ENCODE measurements at regions not wholly inside any gene's neighbourhood (a gene's known extent, or its start where the extent isn't known, plus 50 kb on each side); places are given as distances from the start of the nearest gene placed in this dataset.

GRCh38 chr5:21221616-21222015 is 1233.6 kb upstream of the CDH18 start:
- H3K79me2 ChIP-seq (ENCODE audit: insufficient read depth, low read length) = no peaks in the 10 kb centered on the region
- H3K27ac ChIP-seq (ENCODE audit: low read length) = no peak overlapping the region
- no peak overlapping the region for H3K4me3 ChIP-seq (ENCODE audit: low read depth in 1 of 2, low read length in 2 of 2)
- H2AFZ ChIP-seq (ENCODE audit: low read depth, low read length) = no peak overlapping the region
- no peak overlapping the region for H3K9ac ChIP-seq (ENCODE audit: low read depth, low read length)
- H3K36me3 ChIP-seq (ENCODE audit: insufficient read depth, low read length) = no peaks in the 10 kb centered on the region
- TF ChIP-seq EZH2 (IDR thresholded peaks at IDR 0.05; ENCODE audit: borderline replicate concordance, low read depth, low read length, severe bottlenecking) = no peak
- no peak for TF ChIP-seq CTCF (IDR thresholded peaks at IDR 0.05; ENCODE audit: borderline replicate concordance, extremely low read depth, low read length, poor library complexity, severe bottlenecking)
- no peak for DNase-seq
- H3K27me3 ChIP-seq (ENCODE audit: insufficient read depth, low read length, poor library complexity) = no peaks in the 10 kb centered on the region
- no peaks in the 10 kb centered on the region for H4K20me1 ChIP-seq (ENCODE audit: insufficient read depth, low read length)
- ATAC-seq (ENCODE audit: insufficient read depth, low read depth) = no peak
- no peaks in the 10 kb centered on the region for H3K4me1 ChIP-seq (ENCODE audit: insufficient read depth, low read length)
- H3K9me3 ChIP-seq (ENCODE audit: insufficient read depth, low read length, severe bottlenecking) = no peaks in the 10 kb centered on the region
- H3K4me2 ChIP-seq (ENCODE audit: insufficient read depth, low read length) = no peak overlapping the region

- H3K36me3 ChIP-seq (ENCODE audit: insufficient read depth, low read length) = no peaks in the 10 kb centered on the region
- no peak overlapping the region for H3K4me2 ChIP-seq (ENCODE audit: insufficient read depth, low read length)
- no peaks in the 10 kb centered on the region for H3K79me2 ChIP-seq (ENCODE audit: insufficient read depth, low read length)
- no peak overlapping the region for H2AFZ ChIP-seq (ENCODE audit: low read depth, low read length)
- DNase-seq (no peak), ATAC-seq (ENCODE audit: insufficient read depth, low read depth) (no peak)
- H3K27me3 ChIP-seq (ENCODE audit: insufficient read depth, low read length, poor library complexity) = no peaks in the 10 kb centered on the region
- no peaks in the 10 kb centered on the region for H3K4me1 ChIP-seq (ENCODE audit: insufficient read depth, low read length)
- H3K9ac ChIP-seq (ENCODE audit: low read depth, low read length) = no peak overlapping the region
- H3K4me3 ChIP-seq (ENCODE audit: low read depth in 1 of 2, low read length in 2 of 2) = no peak overlapping the region
- H3K27ac ChIP-seq (ENCODE audit: low read length) = no peak overlapping the region
- TF ChIP-seq CTCF (IDR thresholded peaks at IDR 0.05; ENCODE audit: borderline replicate concordance, extremely low read depth, low read length, poor library complexity, severe bottlenecking) (no peak), EZH2 (IDR thresholded peaks at IDR 0.05; ENCODE audit: borderline replicate concordance, low read depth, low read length, severe bottlenecking) (no peak)
- no peaks in the 10 kb centered on the region for H3K9me3 ChIP-seq (ENCODE audit: insufficient read depth, low read length, severe bottlenecking)
- H4K20me1 ChIP-seq (ENCODE audit: insufficient read depth, low read length) = no peaks in the 10 kb centered on the region
These were observed 1232.0 kb upstream of the CDH18 start for GRCh38 chr5:21219966-21220365.

- no peak overlapping the region for H3K4me3 ChIP-seq (ENCODE audit: low read depth in 1 of 2, low read length in 2 of 2)
- H3K4me1 ChIP-seq (ENCODE audit: insufficient read depth, low read length) = no peaks in the 10 kb centered on the region
- H3K27me3 ChIP-seq (ENCODE audit: insufficient read depth, low read length, poor library complexity) = no peaks in the 10 kb centered on the region
- H3K79me2 ChIP-seq (ENCODE audit: insufficient read depth, low read length) = no peaks in the 10 kb centered on the region
- H3K27ac ChIP-seq (ENCODE audit: low read length) = no peak overlapping the region
- no peak overlapping the region for H2AFZ ChIP-seq (ENCODE audit: low read depth, low read length)
- H3K9ac ChIP-seq (ENCODE audit: low read depth, low read length) = no peak overlapping the region
- H3K4me2 ChIP-seq (ENCODE audit: insufficient read depth, low read length) = no peak overlapping the region
- ATAC-seq (ENCODE audit: insufficient read depth, low read depth) (no peak), DNase-seq (no peak)
- no peaks in the 10 kb centered on the region for H3K9me3 ChIP-seq (ENCODE audit: insufficient read depth, low read length, severe bottlenecking)
- no peaks in the 10 kb centered on the region for H4K20me1 ChIP-seq (ENCODE audit: insufficient read depth, low read length)
- no peaks in the 10 kb centered on the region for H3K36me3 ChIP-seq (ENCODE audit: insufficient read depth, low read length)
- no peak for TF ChIP-seq EZH2 (IDR thresholded peaks at IDR 0.05; ENCODE audit: borderline replicate concordance, low read depth, low read length, severe bottlenecking)
- no peak for TF ChIP-seq CTCF (IDR thresholded peaks at IDR 0.05; ENCODE audit: borderline replicate concordance, extremely low read depth, low read length, poor library complexity, severe bottlenecking)
These were observed 1231.3 kb upstream of the CDH18 start for GRCh38 chr5:21219251-21219650.

GRCh38 chr5:21212026-21212425 is 1224.0 kb upstream of the CDH18 start:
- no peaks in the 10 kb centered on the region for H3K27me3 ChIP-seq (ENCODE audit: insufficient read depth, low read length, poor library complexity)
- H4K20me1 ChIP-seq (ENCODE audit: insufficient read depth, low read length) = no peaks in the 10 kb centered on the region
- no peaks in the 10 kb centered on the region for H3K79me2 ChIP-seq (ENCODE audit: insufficient read depth, low read length)
- ATAC-seq (ENCODE audit: insufficient read depth, low read depth) = no peak
- H3K4me1 ChIP-seq (ENCODE audit: insufficient read depth, low read length) = no peaks in the 10 kb centered on the region
- H3K36me3 ChIP-seq (ENCODE audit: insufficient read depth, low read length) = no peaks in the 10 kb centered on the region
- no peak overlapping the region for H3K9ac ChIP-seq (ENCODE audit: low read depth, low read length)
- no peak overlapping the region for H3K4me2 ChIP-seq (ENCODE audit: insufficient read depth, low read length)
- no peak overlapping the region for H3K27ac ChIP-seq (ENCODE audit: low read length)
- H2AFZ ChIP-seq (ENCODE audit: low read depth, low read length) = no peak overlapping the region
- no peak overlapping the region for H3K4me3 ChIP-seq (ENCODE audit: low read depth in 1 of 2, low read length in 2 of 2)
- DNase-seq = no peak
- no peaks in the 10 kb centered on the region for H3K9me3 ChIP-seq (ENCODE audit: insufficient read depth, low read length, severe bottlenecking)
- no peak for TF ChIP-seq CTCF (IDR thresholded peaks at IDR 0.05; ENCODE audit: borderline replicate concordance, extremely low read depth, low read length, poor library complexity, severe bottlenecking)
- TF ChIP-seq EZH2 (IDR thresholded peaks at IDR 0.05; ENCODE audit: borderline replicate concordance, low read depth, low read length, severe bottlenecking) = no peak

All from DND-41 (cell line).